NCI-H2196 treated with DMSO at 0.1 percent for 48 hours (cell line): ENCODE measurements at regions not wholly inside any gene's neighbourhood (a gene's known extent, or its start where the extent isn't known, plus 50 kb on each side); places are given as distances from the start of the nearest gene placed in this dataset.

Experiments
- DNase-seq: peaks from one replicate; lab custom pipeline; 2025; ENCODE audit not compliant: unreplicated experiment; lab: John Stamatoyannopoulos, UW

DNA sequence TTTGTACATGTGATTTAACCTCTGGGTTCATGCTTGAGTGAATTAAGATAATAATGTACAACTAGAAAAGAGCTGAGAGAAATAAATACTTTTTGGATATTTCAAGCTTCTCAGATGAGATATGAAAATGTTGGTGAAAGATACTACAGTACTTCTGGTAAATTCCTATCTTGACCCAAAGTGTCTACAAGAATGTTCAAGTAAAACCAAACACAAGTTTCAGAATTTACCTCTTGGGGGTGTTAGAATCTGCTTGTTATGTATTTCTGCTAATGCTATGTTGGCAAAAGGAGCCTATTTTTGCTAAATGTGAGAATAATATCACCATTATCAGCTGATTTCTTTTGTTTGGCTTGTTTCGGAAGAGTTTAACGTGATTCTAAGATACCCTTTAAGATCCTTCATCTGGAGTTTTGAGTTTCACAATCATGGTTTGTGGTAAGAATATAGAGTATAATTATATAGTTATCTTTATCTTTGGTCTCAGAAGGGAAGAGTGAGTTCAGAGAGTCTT, 388.5 kb downstream of the LMO4 start:
- DNase-seq: no peak

DNA sequence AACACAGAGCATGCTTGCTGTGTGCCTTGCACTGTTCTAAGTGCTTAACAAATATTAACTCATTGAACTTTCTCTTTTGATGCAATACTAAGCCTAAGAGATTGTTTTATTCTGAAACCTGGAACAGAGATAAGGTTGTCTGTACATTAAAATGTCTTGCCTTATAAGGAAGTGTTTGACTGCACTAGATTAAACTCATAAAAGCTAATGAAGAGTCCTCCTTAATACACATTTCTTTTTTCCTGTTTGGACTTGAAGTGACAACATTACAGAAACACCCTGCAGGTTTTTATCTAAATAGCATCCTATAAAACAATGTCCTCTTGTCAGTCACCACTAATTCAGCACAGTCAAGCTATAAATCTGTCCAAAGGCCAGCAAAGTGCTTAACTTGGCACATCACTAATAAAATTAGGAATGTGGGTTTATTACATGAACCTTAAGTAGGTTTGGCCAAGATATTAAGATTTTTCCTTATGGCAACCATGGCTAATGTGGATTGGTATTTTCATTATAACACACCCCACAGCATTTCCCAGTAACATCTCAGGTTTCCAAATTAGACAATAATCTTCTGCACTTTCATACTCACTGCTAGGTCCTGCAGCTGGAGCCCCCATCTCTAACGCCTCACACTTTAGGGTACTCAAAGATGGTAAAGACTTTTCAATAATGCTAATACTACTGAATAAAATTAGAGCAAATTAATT, 389.7 kb downstream of the LMO4 start:
- no peak for DNase-seq

DNA sequence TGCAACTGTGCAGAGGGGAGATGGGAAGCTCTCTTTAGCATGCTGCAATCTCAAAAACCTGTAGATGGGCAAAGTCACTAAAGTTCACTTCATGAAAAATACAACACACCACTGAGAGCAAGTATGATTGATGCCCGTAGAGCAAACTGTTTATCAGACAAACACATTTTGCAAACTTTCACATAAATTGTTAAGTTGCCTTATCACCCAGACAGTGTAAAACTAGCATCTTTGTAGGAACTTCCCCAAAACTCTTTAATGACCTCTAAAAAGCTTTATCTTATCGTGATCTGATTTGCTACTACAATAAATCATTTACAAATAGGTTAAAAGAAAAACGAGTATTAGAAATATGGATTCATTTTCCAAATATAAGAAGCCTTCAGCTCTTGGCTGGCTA, 391.0 kb downstream of the LMO4 start:
- DNase-seq: no peak

DNA sequence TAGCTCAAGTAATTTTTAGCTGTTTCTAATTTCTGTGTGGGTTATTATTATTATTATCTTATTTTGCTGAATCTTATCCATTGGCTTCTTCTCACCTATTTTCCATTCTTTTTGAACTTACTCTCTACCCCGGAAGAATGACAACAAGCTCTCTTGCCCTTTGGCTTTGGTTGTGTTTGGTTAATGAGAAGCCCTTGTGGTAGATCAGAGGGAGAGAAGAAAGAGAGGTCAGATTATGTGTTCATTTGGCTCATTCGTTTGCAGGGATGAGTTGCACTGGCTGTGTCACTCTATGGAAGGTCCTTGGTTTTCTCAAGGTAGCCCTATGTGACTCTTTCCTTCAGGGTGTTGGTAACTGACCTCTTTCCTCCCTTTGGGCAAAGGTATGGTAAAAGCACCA, 391.9 kb downstream of the LMO4 start:
- no peak for DNase-seq

DNA sequence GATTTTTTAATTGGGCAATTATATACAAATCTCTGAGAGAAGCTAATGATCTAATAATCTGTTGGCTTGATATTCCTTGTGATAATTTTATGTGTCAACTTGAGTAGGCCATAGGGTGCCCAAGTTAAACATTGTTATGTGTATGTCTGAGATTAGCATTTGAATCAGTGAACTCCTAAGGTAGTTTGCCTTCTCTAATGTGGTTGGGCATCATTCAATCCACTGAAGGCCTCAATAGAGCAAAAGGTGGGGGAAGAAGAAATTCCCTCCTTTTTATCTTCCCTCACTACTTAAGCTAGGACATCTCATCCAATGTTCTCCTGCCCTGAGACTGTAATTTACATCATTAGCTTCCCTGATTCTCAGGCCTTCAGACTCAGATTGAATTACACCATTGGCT, 394.5 kb downstream of the LMO4 start:
- DNase-seq: no peak

DNA sequence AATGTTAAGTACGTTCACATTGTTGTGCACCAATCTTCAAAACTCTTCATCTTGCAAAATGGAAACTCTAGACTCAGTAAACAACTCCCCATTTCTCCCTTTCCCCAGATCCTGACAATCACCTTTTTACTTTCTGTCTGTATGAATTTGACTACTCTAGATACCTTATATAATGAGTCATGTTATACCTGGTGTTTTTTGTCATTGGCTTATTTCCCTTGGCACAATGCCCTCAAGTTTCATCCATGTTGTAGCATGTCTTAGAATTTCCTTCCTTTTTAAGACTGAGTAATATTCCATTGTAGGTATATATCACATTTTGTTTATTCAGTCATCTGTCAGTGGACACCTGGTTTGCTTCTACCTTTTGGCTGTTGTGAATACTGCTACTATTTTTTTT, 399.5 kb downstream of the LMO4 start:
- no peak for DNase-seq

DNA sequence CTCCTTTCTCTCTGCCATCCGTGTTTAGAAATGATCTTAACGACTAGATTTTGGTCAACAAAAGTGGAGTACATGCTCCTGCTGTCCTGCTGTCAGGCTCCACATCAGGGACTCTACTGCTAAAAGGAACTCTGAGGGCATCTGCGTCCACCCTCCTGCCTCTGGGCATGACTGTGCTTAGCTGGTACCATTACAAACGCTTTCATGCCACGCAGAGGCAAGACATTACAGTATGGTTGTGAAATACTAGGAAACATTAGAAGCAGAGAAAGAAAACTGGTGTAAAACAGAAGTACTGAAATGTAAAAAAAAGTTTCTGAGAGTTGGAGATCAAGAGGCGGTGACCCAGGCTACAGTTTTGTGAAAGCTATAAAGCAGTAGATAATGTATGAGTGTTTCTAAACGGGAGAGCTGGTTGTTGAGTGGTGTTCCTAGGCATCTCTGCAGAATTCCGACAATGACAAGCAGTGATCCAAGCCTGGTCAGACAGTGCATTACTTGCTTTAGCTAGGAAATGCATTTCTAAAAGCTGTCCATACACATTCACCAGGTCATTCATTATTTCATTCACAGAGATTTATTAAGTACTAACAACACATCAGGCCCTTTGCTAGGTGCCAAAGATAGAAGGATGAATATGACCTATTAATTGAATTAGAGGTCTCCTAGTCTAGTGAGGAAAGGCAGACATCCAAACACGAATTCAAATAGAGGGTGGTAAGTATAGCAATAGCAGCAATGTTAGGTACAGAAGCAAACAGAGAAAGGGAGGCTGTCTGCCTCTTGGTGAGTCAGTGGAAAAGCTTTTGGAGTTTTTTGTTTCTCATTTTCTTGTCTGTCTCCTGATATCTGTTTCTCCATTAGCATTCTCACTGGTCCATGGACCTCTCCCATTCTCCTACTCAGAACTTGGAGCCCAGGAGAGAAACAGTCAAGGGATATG, 401.9 kb downstream of the LMO4 start:
- DNase-seq: no peak

DNA sequence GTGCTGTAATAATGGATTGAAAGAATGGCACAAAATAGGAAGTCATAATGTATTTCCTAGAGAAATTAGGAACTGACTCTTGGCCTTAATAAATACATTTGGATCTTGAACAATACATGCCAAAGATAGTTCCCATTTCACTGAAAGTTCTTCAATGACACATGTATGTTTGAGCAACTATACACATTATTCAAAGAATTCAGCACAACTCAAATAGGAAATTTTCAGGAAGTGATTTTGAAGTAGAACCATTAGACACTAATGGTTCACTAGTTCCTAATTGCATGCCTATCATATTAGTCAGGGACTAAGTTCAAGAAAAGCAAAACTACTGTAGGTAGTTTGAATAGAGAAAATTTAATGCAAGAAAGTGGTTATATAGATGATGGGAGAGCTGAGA, 404.7 kb downstream of the LMO4 start:
- no peak for DNase-seq

DNA sequence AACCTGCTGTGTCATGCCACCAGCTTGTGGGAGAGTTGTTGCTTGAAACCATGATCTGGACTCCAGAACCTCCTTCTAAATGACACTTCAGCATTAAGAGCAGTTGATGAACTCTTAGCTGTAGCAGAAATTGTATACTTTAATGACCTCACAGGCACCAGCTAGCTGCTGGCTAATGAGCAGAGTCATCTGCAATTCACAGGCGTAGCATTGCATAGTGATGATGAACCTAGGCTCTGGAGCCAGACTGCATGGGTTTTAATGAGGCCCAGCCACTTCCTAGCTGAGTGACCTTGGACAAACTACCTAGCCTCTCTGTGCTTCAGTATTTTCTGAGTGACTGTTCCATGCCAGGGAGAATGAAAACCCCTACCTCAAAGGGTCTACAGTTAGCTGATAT, 407.1 kb downstream of the LMO4 start:
- no peak for DNase-seq

DNA sequence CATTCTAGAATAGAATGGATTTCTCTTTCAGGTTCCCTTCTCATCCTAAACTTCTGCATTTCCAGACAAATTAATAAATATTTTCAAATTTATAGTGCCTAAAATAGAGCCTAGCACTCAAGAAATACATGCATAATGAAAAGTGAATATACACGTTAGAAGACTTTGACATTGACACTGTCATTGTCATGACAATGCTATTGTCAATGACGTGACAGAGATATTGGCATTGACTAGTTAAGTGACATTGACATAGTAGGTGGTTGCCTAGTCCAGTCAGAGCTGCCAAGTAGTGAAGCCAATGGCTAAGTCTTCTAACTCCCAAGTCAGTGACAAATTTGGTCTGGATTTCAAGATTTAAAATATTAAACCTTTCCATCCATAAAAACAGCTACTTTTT, 410.5 kb downstream of the LMO4 start:
- DNase-seq: no peak

DNA sequence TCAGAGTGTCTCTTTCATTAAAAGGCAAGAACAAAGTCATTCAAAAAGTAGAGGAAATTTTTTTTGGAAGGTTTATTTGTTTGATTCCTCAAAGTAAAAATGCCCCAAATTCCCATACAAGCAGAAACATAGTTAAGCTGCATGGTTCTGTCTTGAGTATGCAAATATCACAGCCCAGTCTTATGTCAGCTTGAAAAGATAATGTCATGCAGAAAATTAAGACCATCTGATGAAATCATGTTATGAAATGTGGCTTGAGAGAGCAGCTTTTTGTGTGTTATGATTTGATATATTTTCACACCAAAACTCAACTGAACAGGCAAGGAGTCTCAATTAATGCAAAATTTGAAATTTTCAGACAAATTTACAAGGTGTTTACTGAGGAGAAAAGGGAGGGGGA, 411.0 kb downstream of the LMO4 start:
- no peak for DNase-seq

DNA sequence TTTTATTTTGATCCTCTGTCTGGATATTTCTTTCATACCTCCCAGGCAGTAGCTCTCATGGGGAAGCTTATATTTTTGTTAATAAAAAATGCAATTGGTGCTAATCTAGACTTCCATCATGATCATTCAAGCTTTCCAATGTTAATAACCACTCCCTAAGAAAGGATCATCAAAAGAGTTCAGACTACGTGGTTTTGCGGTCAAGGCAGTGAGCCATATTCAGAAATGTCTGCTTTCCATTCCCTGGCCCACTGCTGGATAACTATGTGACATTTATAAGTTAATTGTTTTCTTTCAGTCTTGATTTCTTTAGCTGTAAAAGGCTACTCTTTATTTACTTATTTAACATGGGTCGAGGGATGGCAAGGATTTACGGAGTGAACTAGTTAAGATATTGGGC, 414.6 kb downstream of the LMO4 start:
- DNase-seq: no peak

DNA sequence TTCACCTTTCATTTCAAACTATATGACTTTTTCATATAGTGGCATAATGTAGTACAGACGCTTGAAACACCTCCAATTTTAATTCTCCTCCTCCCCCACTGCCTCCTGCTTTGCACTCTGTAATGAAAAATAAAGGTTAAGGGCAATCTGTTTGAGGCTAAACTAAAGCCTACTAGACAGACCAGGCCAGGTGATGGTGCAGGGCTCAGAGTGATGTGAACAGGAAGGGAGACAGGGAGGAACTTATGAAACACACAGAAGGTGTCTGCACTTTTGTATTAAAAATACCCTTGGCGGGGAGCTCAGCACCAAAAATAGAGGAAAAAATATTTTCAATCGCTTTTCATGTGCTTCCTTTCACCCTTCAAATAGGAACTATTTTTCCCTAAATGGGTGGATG, 415.4 kb downstream of the LMO4 start:
- no peak for DNase-seq

DNA sequence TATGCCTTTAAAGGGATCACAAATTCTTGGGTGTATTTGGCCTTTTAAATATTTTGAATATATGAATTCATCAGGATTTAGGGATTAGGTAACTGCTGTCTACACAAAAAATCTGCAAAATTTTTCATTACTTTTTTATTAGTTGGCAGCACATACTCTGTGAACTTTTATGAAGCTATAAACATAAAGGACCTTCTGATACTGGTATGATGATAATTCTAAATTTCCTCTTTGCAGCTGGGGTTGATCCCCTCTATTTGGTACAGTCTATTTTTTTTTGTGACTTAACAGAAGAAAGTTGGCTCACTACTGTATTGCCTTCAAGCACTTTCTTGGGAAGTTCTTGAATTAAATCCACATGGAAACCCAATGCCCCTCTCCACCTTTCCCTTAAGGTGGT, 416.1 kb downstream of the LMO4 start:
- no peak for DNase-seq

DNA sequence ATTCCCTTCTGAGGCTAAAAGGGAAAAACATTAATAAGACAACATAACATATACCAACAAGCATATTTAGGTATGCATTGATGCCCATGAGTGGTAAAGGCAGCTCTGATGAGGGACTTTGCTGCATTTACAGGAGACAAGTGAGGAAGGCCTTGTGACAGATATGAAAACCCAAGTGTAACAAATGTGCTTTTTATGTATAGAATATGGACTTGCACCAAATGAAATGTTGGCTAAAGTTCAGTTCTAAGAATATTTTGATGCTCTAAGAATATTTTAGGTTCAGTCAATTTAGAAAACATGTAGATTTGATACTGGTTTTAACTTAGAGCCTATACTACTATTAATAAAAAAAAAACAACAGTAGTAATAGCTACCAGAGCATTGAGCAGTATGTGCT, 424.7 kb downstream of the LMO4 start:
- no peak for DNase-seq

DNA sequence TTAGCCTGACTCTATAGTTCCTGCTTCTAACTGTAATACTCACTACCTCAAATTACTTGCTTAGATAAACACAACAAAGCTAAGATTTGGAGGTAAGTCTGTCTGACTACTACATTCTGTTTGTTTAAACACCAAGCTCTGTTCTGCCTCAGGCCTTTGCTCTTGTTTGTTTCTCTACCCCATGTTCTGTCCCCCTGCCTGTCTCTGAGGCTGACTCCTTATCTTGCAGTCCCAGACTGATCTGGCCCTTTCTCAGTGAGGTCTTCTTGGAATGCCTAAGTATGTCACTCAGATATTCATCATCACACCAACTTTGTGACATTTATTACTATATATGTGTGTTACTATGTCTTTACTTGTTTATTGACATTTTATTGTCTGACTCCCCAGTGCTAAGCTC, 425.5 kb downstream of the LMO4 start:
- DNase-seq: no peak

DNA sequence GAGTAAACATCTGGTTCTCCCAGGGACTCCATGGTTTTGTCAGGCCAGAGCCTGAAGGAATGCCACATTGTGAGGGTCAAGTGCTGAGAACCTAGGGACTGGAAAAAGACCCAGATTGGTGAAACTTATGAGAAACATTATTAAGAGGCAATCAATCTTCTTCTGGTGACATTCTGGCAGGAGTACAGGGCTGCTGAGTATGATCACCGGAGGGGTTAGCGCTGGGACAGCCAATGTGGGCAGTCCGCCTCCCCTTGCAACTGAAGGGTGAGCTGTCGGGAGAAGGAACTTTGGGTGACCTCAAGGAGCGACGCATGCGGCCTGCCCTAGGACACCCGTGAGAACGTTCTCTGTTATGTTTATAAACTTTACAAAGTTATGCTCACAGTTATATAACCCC, 429.0 kb downstream of the LMO4 start:
- no peak for DNase-seq

DNA sequence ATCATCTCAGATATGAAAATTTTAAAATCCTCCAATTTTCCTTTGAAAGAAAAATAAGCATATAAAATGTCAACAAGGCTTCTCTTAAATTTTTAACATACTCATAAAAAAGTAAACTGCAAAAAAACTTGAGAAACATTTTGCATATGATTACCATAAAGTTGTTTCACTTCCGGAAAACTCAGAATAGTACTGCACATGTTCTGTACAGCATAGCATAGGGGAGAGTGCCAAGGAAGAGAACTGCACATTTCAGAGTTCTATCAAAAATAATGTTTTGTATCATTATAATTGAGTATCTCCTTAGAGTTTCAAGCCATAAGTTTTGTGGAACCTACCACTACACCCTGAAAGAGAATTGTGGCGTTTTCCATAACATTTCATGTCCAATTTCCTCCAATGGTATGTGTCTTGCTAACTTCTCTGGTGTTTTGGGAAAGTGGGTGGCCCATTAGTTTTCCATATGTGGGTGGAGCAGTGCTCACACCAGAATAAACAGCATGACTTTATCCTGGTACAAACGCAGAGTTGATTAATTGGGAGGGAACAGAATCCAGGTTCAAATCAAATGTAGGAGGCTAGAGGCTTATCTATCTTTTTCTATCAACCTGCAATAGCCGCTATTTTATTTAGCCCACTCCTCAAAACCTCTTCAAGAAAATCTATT, 430.9 kb downstream of the LMO4 start:
- DNase-seq: no peak

DNA sequence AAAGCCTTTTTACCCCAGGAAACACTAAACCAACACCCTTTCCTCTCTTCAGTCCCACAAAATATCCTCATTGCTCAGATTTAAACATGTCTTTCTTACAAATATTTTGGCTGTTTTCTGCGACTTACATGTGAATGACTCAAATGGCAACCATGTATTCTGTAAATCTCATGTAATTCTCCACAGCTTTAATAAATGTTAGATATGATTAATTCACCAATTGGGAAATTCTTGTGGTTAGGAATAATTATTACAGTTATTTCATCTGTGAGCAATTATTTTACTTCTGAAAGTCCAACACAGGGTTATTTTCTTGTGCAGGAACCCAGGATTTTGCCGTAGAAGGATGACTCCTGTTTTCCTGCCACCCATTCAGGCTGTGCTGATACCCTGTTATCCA, 431.5 kb downstream of the LMO4 start:
- DNase-seq: no peak

DNA sequence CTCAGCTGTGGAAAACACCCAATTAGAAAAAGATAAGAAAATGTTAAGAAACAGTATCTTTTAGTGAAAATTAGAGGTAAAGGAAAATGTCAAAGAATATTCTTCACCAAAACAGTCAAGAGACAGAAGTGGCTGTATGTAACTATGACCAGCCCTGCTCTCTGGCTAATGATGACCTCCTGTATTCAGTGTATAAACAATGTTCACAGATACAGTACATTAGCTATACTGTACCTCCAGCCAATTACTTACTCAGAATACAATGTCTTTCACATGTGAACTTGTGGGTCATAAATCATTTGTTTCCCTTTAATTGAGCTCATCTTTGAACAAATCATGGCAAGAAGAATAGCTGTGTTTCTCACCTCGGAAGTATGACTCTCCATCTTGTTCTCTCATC, 432.0 kb downstream of the LMO4 start:
- DNase-seq: no peak

DNA sequence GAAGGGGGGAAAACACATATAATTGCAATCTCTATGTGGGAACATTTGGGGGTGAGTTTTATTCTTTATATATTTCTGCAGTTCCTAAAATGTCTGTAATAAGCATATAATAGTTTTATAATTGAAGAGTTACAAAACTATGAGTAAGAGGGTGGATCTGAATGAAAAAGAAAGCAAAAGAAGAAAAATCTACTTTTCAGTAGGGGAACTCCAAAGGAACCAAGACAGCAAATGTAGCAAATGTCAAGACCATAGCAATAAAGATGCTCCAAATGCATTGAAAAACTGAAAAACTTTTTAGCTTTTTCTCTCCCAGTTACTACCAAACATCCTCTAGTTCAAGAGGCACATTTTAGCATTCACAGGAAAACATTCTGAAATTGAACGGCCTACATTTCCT, 434.8 kb downstream of the LMO4 start:
- no peak for DNase-seq
